B cell (primary cell): ENCODE measurements at regions not wholly inside any gene's neighbourhood (a gene's known extent, or its start where the extent isn't known, plus 50 kb on each side); places are given as distances from the start of the nearest gene placed in this dataset.

Source experiments
- EZH2 ChIP-seq: IDR thresholded peaks from 2 replicates; pipeline ENCODE4 v1.6.1; 2012; ENCODE audit warnings: borderline replicate concordance, low read depth, mild to moderate bottlenecking, moderate library complexity, low read length; ENCODE audit not compliant: insufficient read depth, poor library complexity, severe bottlenecking
- TF ChIP-seq, protein P1 (sequence below): fragments of 200-600 bp; IDR thresholded peaks from one replicate; pipeline ENCODE4 v1.8.0; 2022; ENCODE audit warnings: antibody characterized with exemption, mild to moderate bottlenecking

DNA sequence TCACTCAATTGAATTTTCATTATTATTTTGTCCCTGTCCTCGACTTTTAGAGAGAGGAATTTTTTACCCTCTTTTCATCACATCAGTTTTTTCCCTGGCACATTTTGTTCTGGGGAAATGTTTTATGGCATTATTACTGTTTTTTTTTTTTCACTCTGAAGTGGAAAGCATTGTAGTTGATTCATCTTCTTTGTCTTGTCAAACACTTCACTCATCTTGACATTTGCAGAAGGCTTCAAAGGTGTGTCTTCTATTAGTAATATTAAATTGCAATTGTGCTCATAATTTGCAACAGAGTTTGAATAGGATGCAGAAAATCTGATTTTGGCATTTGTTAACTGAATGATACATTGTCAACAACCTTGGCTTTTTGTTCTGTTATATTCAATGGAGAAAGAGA lies 545.4 kb upstream of the ARX start:
- TF ChIP-seq, protein P1, sequence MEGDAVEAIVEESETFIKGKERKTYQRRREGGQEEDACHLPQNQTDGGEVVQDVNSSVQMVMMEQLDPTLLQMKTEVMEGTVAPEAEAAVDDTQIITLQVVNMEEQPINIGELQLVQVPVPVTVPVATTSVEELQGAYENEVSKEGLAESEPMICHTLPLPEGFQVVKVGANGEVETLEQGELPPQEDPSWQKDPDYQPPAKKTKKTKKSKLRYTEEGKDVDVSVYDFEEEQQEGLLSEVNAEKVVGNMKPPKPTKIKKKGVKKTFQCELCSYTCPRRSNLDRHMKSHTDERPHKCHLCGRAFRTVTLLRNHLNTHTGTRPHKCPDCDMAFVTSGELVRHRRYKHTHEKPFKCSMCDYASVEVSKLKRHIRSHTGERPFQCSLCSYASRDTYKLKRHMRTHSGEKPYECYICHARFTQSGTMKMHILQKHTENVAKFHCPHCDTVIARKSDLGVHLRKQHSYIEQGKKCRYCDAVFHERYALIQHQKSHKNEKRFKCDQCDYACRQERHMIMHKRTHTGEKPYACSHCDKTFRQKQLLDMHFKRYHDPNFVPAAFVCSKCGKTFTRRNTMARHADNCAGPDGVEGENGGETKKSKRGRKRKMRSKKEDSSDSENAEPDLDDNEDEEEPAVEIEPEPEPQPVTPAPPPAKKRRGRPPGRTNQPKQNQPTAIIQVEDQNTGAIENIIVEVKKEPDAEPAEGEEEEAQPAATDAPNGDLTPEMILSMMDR = no peak
- TF ChIP-seq EZH2 = no peak
